Heart left ventricle (tissue), 16 donors: ENCODE measurements at regions not wholly inside any gene's neighbourhood (a gene's known extent, or its start where the extent isn't known, plus 50 kb on each side); places are given as distances from the start of the nearest gene placed in this dataset.

Experiments
- ATAC-seq, 4 donors: fragments of 200-7000 bp; cut with Tn5 transposase; one replicate each; pipeline ENCODE4 v1.9.1; 2020 to 2022; ENCODE audit warnings: moderate library complexity in 4 of 4, mild to moderate bottlenecking in 3 of 4, moderate number of reproducible peaks in 1 of 4
- DNase-seq, 5 donors: peaks; one replicate each; pipeline ENCODE4 v3.0.0-alpha.2; 2020
- H3K27ac ChIP-seq, 12 donors: fragments of 200-600 bp; sonication (generic) in 4 of 12; one replicate each; pipeline versions ENCODE4 v1.5.0 to v1.8.0; 2016 to 2022; ENCODE audit warnings: mild to moderate bottlenecking in 2 of 12
- H3K27me3 ChIP-seq, 9 donors: fragments of 200-600 bp; sonication (generic) in 2 of 9; one replicate each; pipeline versions ENCODE4 v1.5.1 to v1.8.0; 2016 to 2022; ENCODE audit warnings: mild to moderate bottlenecking in 3 of 9
- H3K36me3 ChIP-seq, 9 donors: fragments of 200-600 bp; sonication (generic) in 2 of 9; one replicate each; pipeline versions ENCODE4 v1.5.0 to v1.8.0; 2018 to 2022; ENCODE audit warnings: mild to moderate bottlenecking in 2 of 9
- H3K4me1 ChIP-seq, 12 donors: fragments of 200-600 bp; sonication (generic) in 4 of 12; one replicate each; pipeline versions ENCODE4 v1.5.0 to v1.8.0; 2016 to 2022; ENCODE audit warnings: mild to moderate bottlenecking in 3 of 12
- H3K4me3 ChIP-seq, 12 donors: fragments of 200-600 bp; sonication (generic) in 4 of 12; one replicate each; pipeline versions ENCODE4 v1.5.0 to v1.8.0; 2017 to 2022; ENCODE audit warnings: mild to moderate bottlenecking in 9 of 12, moderate library complexity in 4 of 12
- H3K9me3 ChIP-seq, 12 donors: fragments of 200-600 bp; sonication (generic) in 4 of 12; one replicate each; pipeline versions ENCODE4 v1.5.0 to v1.8.0; 2016 to 2022; ENCODE audit warnings: mild to moderate bottlenecking in 1 of 12
- CTCF ChIP-seq, 12 donors: fragments of 200-600 bp; sonication (generic) in 4 of 12; IDR thresholded peaks; one replicate each; pipeline versions ENCODE4 v1.5.0 to v1.8.0; 2018 to 2022; ENCODE audit warnings: antibody characterized with exemption in 12 of 12, mild to moderate bottlenecking in 5 of 12
- POLR2A ChIP-seq, 2 donors: fragments of 450-650 bp; IDR thresholded peaks; one replicate each; pipeline ENCODE4 v1.6.1; 2017; ENCODE audit warnings: antibody characterized with exemption in 2 of 2, mild to moderate bottlenecking in 2 of 2, moderate library complexity in 2 of 2
- WGBS, 4 donors: extraction: QIAGEN DNeasy Blood & Tissue Kit in 2 of 4; methylation state at CpG; one replicate each; pipeline versions ENCODE4 v1.1.5 to v1.1.7; 2013 to 2018; 5-methylcytosine and 5-hydroxymethylcytosine counted together
- intact Hi-C, 10 donors: fragments of 100-400 bp; cut with DNase I; formaldehyde crosslinking; loops; one replicate each; pipeline versions ENCODE4 v1.11.1 to v1.14.2; 2022
- donor health status: ischemic (EF 13 %, LVEDD 7.1; RV severe dilation, severe dysfunction).
- donor health status: healthy with polysubstance abuse.
- donor health status: DM: no; HTN: yes; CAD: no.
- donor health status: DM: no; HTN: no; CAD: no.
- donor health status: ischemic (EF 25% LVEDD 6.9; RV normal size, moderate dysfunction).
- donor health status: ischemic (EF 25% LVEDD 5.7; RV mildly dilated, moderate dysfunction).
- donor health status: healthy.
- donor health status: DM: yes; HTN: yes; CAD: no.
- donor health status: ischemic (EF 35%, LVEDD 5.7; RV mildly dilated, moderate dysfunction).
- donor health status: nonischemic (EF 11% LVEDD 7.7; RV severe dilation, severe dysfunction).
- donor health status: DM: yes; HTN: yes; CAD: no.
- donor health status: PGD.
- donor health status: ischemic (EF 29% LVEDD 5.4; RV normal size, mild dysfunction).
- donor health status: nonischemic (EF 23%, LVEDD 6.1; RV moderate dilation, normal function).

DNA sequence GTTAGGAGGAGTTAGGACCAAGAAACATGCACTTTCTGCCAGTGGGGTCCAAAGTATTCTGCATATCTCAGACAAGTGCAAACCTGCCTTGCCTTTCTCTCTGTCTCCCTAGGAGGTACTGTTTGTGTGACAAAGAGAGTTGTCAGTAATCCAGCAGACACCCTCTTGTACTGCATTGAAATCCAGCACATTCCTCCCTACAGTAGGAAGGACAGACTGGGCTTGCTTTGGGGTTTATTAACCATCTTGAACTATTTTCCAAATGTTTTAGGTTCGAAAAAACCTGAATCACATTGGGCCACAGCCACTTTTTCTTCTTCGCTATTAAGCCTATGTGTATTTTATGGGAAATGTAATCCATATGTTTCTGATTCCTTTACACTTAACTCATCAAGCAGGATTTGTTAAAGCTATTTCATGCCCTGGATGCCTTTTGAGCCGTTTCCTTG is 204.2 kb upstream of the KCNJ16 start:
- DNase-seq: no peak
- Histone ChIP-seq H3K27me3 (no peaks in the 10 kb centered on the region), H3K36me3 (no peaks in the 10 kb centered on the region), H3K4me3 (no peak overlapping the region), H3K4me1 (peaks cover 0 to 11% (median 0%) of the 10 kb centered on the region in 12 donors), H3K9me3 (peaks cover 0 to 6% (median 0%) of the 10 kb centered on the region in 12 donors), H3K27ac (no peak overlapping the region)
- intact Hi-C loops: no loop called here
- no peak for ATAC-seq
- no peak for TF ChIP-seq CTCF (IDR thresholded peaks at IDR 0.05)
- WGBS, 4 donors: 59 to 72% (median 64%) methylated on average over 3 of the region's 3 CpGs

DNA sequence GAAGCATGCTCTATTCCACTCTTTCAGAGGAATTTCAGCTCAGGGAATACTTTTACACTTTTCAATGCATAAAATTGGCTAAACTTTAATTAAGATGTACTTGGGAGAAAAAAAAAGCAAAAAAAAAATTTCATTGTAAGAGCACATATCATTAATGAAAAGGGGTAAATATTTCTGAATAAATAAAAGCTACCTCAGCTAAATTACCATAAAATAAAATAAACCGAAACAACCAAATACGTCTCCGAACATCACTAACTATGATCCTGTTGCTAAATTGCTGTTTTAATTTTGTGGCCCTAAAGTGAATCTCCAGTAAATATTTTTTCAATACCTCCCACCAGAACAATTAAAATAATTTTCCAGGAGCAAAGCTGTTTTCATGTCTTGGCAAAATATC is 203.7 kb upstream of the KCNJ16 start:
- WGBS, 4 donors: 96 to 98% (median 97%) methylated on average over 3 of the region's 3 CpGs
- Histone ChIP-seq H3K27ac (no peak overlapping the region), H3K4me3 (no peak overlapping the region), H3K9me3 (peaks cover 0 to 6% (median 0%) of the 10 kb centered on the region in 12 donors), H3K36me3 (no peaks in the 10 kb centered on the region), H3K27me3 (no peaks in the 10 kb centered on the region), H3K4me1 (peaks cover 0 to 11% (median 0%) of the 10 kb centered on the region in 12 donors)
- ATAC-seq (no peak), DNase-seq (no peak)
- intact Hi-C loops: no loop called here
- TF ChIP-seq POLR2A (IDR thresholded peaks at IDR 0.05): no peak
- TF ChIP-seq CTCF (IDR thresholded peaks at IDR 0.05): no peak

GRCh38 chr17:69872675-69873262 is 202.3 kb upstream of the KCNJ16 start:
- 95 to 98% (median 97%) methylated on average over 3 of the region's 3 CpGs for WGBS, 4 donors
- intact Hi-C loops: no loop called here
- Histone ChIP-seq H3K4me1 (peaks cover 0 to 11% (median 0%) of the 10 kb centered on the region in 12 donors), H3K27me3 (no peaks in the 10 kb centered on the region), H3K9me3 (peaks cover 0 to 6% (median 0%) of the 10 kb centered on the region in 12 donors), H3K4me3 (no peak overlapping the region), H3K36me3 (no peaks in the 10 kb centered on the region), H3K27ac (no peak overlapping the region)
- no peak for ATAC-seq
- no peak for DNase-seq
- TF ChIP-seq CTCF (IDR thresholded peaks at IDR 0.05) (no peak), POLR2A (IDR thresholded peaks at IDR 0.05) (no peak)

DNA sequence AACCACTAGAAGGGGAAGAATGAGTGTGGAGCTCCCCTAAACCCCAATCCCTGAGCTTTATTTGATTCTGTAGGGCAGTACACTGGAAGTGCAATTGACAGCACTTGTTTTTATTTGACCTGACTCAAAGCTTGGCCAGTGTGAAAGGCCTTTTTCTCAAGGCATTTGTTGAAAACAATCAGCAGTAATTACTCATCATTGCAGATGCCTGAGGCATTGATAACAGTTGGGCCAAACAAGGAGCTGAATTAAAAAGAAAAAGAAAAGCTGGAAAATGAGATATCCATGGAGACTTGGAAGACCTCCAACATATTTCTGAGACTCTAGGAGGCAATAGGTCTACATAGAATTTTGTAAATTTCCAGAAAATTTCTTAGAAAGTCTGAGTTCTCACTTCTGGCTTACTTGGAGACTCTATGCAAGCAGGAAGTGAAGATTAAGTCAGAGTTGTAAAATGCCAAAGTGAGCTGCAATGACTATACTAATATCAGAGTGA is 200.8 kb upstream of the KCNJ16 start:
- intact Hi-C loops: no loop called here
- TF ChIP-seq CTCF (IDR thresholded peaks at IDR 0.05) (no peak), POLR2A (IDR thresholded peaks at IDR 0.05) (no peak)

More for the DNA sequence above, 200.8 kb upstream of the KCNJ16 start:
- DNase-seq (no peak), ATAC-seq (peak in 2 of 4 donors; percentile 29 to 36)
- H3K4me3 ChIP-seq: no peak overlapping the region
- H3K9me3 ChIP-seq: peaks cover 0 to 6% (median 1%) of the 10 kb centered on the region in 12 donors
- H3K4me1 ChIP-seq: peaks cover 0 to 11% (median 0%) of the 10 kb centered on the region in 12 donors
- no peak overlapping the region for H3K27ac ChIP-seq
- no peaks in the 10 kb centered on the region for H3K27me3 ChIP-seq
- H3K36me3 ChIP-seq: no peaks in the 10 kb centered on the region
